ENCODE measurements at regions not wholly inside any gene's neighbourhood (a gene's known extent, or its start where the extent isn't known, plus 50 kb on each side); places are given as distances from the start of the nearest gene placed in this dataset.

DNA sequence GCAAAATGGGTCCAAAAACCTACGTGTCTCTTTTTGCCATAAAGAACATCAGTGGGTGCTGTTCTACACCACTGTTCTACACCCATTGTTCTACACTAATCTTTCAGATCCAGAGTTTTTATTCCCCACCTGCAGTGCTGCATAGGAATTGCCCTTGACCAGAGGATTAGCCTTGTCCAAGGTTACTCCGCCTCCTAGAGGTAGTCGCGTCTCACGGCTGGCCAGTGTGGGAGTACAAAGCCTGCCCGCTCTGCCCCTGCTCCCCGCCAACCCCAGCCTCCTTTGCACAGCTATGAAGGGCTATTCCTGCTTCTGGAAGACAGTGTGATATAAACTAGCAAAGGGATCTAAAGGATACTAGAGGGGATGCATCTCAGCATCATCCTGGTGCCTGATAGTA is 222.1 kb upstream of the LMCD1 start:
- TF ChIP-seq, protein P1, sequence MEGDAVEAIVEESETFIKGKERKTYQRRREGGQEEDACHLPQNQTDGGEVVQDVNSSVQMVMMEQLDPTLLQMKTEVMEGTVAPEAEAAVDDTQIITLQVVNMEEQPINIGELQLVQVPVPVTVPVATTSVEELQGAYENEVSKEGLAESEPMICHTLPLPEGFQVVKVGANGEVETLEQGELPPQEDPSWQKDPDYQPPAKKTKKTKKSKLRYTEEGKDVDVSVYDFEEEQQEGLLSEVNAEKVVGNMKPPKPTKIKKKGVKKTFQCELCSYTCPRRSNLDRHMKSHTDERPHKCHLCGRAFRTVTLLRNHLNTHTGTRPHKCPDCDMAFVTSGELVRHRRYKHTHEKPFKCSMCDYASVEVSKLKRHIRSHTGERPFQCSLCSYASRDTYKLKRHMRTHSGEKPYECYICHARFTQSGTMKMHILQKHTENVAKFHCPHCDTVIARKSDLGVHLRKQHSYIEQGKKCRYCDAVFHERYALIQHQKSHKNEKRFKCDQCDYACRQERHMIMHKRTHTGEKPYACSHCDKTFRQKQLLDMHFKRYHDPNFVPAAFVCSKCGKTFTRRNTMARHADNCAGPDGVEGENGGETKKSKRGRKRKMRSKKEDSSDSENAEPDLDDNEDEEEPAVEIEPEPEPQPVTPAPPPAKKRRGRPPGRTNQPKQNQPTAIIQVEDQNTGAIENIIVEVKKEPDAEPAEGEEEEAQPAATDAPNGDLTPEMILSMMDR (IDR thresholded peaks at IDR 0.05; ENCODE audit: extremely low read depth in 1 of 2, insufficient read depth in 1 of 2, low read depth in 1 of 2, low read length in 2 of 2): no peak
- TF ChIP-seq POLR2A (IDR thresholded peaks at IDR 0.05; ENCODE audit: low read depth, low read length) (no peak), FOS (IDR thresholded peaks at IDR 0.05; ENCODE audit: borderline replicate concordance, insufficient read depth, low read length) (no peak), JUN (IDR thresholded peaks at IDR 0.05; ENCODE audit: borderline replicate concordance, insufficient read depth, insufficient read length, low read depth) (no peak), EZH2 (IDR thresholded peaks at IDR 0.05; ENCODE audit: borderline replicate concordance, low read depth, low read length, severe bottlenecking) (no peak), POLR2AphosphoS5 (IDR thresholded peaks at IDR 0.05; ENCODE audit: insufficient read depth, low read depth, low read length) (no peak), GATA2 (IDR thresholded peaks at IDR 0.05; ENCODE audit: insufficient read depth, insufficient read length, low read depth, low read length) (no peak)
- TF ChIP-seq, protein P2, sequence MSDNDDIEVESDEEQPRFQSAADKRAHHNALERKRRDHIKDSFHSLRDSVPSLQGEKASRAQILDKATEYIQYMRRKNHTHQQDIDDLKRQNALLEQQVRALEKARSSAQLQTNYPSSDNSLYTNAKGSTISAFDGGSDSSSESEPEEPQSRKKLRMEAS (IDR thresholded peaks at IDR 0.05; ENCODE audit: insufficient read depth, insufficient read length): no peak

Data from endothelial cell of umbilical vein (primary cell).